GM12878 (cell line): ENCODE measurements at regions not wholly inside any gene's neighbourhood (a gene's known extent, or its start where the extent isn't known, plus 50 kb on each side); places are given as distances from the start of the nearest gene placed in this dataset.
A peak's percentile ranks its signal among the peaks of the same experiment; 100 is the strongest.

ENCODE experiments used
- ATAC-seq: fragments of 200-7000 bp; cut with Tn5 transposase; 3 replicates; pipeline ENCODE4 v1.9.1; 2020; ENCODE audit warnings: mild to moderate bottlenecking, moderate library complexity
- BruUV-seq: library from RNA; stranded (reverse); fragments of 400-500 nt; replicated peaks from 2 replicates; lab custom pipeline; 2021; lab: Mats Ljungman, UMichigan
- CTCF ChIA-PET: fragments of 300-600 bp; sonication (Branson Sonifier 250); formaldehyde crosslinking; extraction: SDS; loops from one replicate; lab custom pipeline; 2021; ENCODE audit warnings: inconsistent platforms; lab: Yijun Ruan, JAX
- POLR2A ChIA-PET: fragments of 350-600 bp; formaldehyde crosslinking; extraction: SDS; loops from one replicate; lab custom pipeline; 2021; ENCODE audit warnings: inconsistent platforms; lab: Charles Lee
- RAD21 ChIA-PET: fragments of 300-600 bp; sonication (Branson Sonifier 250); formaldehyde crosslinking; loops from one replicate; lab custom pipeline; 2023; ENCODE audit warnings: antibody characterized with exemption; ENCODE audit not compliant: unreplicated experiment; lab: Charles Lee
- SMC1A ChIA-PET: fragments of 300-600 bp; sonication (Branson Sonifier 250); formaldehyde crosslinking; loops from one replicate; lab custom pipeline; 2023; ENCODE audit not compliant: unreplicated experiment, uncharacterized antibody; lab: Charles Lee
- DNase-seq: peaks from one replicate; pipeline ENCODE4 v3.0.0-alpha.2; 2011; ENCODE audit warnings: low read depth, low spot score
- FAIRE-seq: peaks from 3 replicates; lab custom pipeline; 2011; peaks lifted over from hg19 to GRCh38; lab: Jason Lieb, UNC
- H2AFZ ChIP-seq: 2 replicates; pipeline ENCODE4 v1.6.0; 2011; ENCODE audit warnings: low read depth, low read length, control low read depth; ENCODE audit not compliant: control insufficient read depth
- H3K27ac ChIP-seq: 2 replicates; pipeline ENCODE4 v1.5.1; 2011; ENCODE audit warnings: control low read depth; ENCODE audit not compliant: control insufficient read depth, insufficient read depth
- H3K27me3 ChIP-seq, 2 experiments: replicated peaks in 1 of 2; 2 replicates each; pipeline versions ENCODE4 v1.6.0 to v1.6.1; 2011; ENCODE audit warnings: low read length in 1 of 2; ENCODE audit not compliant: control insufficient read depth in 2 of 2, insufficient read depth in 2 of 2
- H3K36me3 ChIP-seq, 2 experiments: 2 replicates each; pipeline ENCODE4 v1.5.1; 2011; ENCODE audit warnings: low read length in 1 of 2; ENCODE audit not compliant: control insufficient read depth in 2 of 2, insufficient read depth in 2 of 2
- H3K4me1 ChIP-seq: 2 replicates; pipeline ENCODE4 v1.6.1; 2011; ENCODE audit warnings: mild to moderate bottlenecking, low read length, moderate library complexity, mixed read lengths; ENCODE audit not compliant: control insufficient read depth, insufficient read depth
- H3K4me2 ChIP-seq: 2 replicates; pipeline ENCODE4 v1.6.0; 2011; ENCODE audit warnings: control low read depth; ENCODE audit not compliant: control insufficient read depth, insufficient read depth
- H3K4me3 ChIP-seq: fragments of 200-600 bp; sonication (generic); 2 replicates; pipeline ENCODE4 v1.5.1; 2016
- H3K79me2 ChIP-seq: 2 replicates; pipeline ENCODE4 v1.6.0; 2011; ENCODE audit warnings: low read length; ENCODE audit not compliant: control insufficient read depth, insufficient read depth
- H3K9ac ChIP-seq: 2 replicates; pipeline ENCODE4 v1.8.0; 2011; ENCODE audit warnings: low read length, control low read depth, mixed read lengths; ENCODE audit not compliant: control insufficient read depth, insufficient read depth
- H3K9me3 ChIP-seq: replicated peaks from 3 replicates; pipeline ENCODE4 v1.5.1; 2011; ENCODE audit warnings: mild to moderate bottlenecking, low read length; ENCODE audit not compliant: control insufficient read depth, insufficient read depth
- H4K20me1 ChIP-seq: 2 replicates; pipeline ENCODE4 v1.6.0; 2011; ENCODE audit not compliant: control insufficient read depth, insufficient read depth
- CREB1 ChIP-seq: IDR thresholded peaks from 2 replicates; pipeline ENCODE4 v1.6.1; 2012; ENCODE audit warnings: low read depth, mild to moderate bottlenecking, inconsistent platforms
- KLF5 ChIP-seq: fragments of 450-650 bp; IDR thresholded peaks from 2 replicates; pipeline ENCODE4 v1.6.1; 2014; ENCODE audit warnings: mild to moderate bottlenecking; ENCODE audit not compliant: partially characterized antibody
- MXI1 ChIP-seq: fragments of 150-350 bp; IDR thresholded peaks from 2 replicates; pipeline ENCODE4 v1.6.1; 2011; ENCODE audit warnings: low read depth, mild to moderate bottlenecking, inconsistent platforms, low read length, improper control_type of control experiment
- NFXL1 ChIP-seq: fragments of 450-650 bp; IDR thresholded peaks from 2 replicates; pipeline ENCODE4 v1.6.1; 2017; ENCODE audit warnings: antibody characterized with exemption, mild to moderate bottlenecking, borderline replicate concordance
- NR2C1 ChIP-seq: fragments of 450-650 bp; IDR thresholded peaks from 2 replicates; pipeline ENCODE4 v1.6.1; 2017; ENCODE audit warnings: antibody characterized with exemption, mild to moderate bottlenecking, moderate library complexity
- RAD21 ChIP-seq: IDR thresholded peaks from 2 replicates; pipeline ENCODE4 v1.6.1; 2011; ENCODE audit warnings: mild to moderate bottlenecking, low read depth, low read length, moderate library complexity; ENCODE audit not compliant: insufficient read depth
- RB1 ChIP-seq: fragments of 450-650 bp; formaldehyde crosslinking; IDR thresholded peaks from 2 replicates; pipeline ENCODE4 v1.6.1; 2017; ENCODE audit warnings: mild to moderate bottlenecking, borderline replicate concordance
- SMC3 ChIP-seq: IDR thresholded peaks from 2 replicates; pipeline ENCODE4 v1.6.1; 2011; ENCODE audit warnings: low read length, improper control_type of control experiment, borderline replicate concordance
- STAT3 ChIP-seq: IDR thresholded peaks from 2 replicates; pipeline ENCODE4 v1.6.1; 2011; ENCODE audit warnings: low read depth, low read length, improper control_type of control experiment
- WGBS: methylation state at CpG from one replicate; pipeline ENCODE4 v1.1.6; 2016; ENCODE audit warnings: low lambda C conversion rate; ENCODE audit not compliant: insufficient replicate concordance, insufficient coverage; ENCODE audit errors: missing lambda C conversion rate; 5-methylcytosine and 5-hydroxymethylcytosine counted together
- in situ Hi-C: fragments of 300-500 bp; cut with MboI; formaldehyde crosslinking; loops from 9 replicates; pipeline ENCODE4 v1.14.3; 2018; ENCODE audit warnings: mixed read lengths
- intact Hi-C: fragments of 100-400 bp; cut with micrococcal nuclease; formaldehyde crosslinking; loops from one replicate; pipeline ENCODE4 v1.14.2; 2022; ENCODE audit not compliant: unreplicated experiment
- TF ChIP-seq, protein P1 (sequence below): fragments of 450-650 bp; formaldehyde crosslinking; IDR thresholded peaks from 2 replicates; pipeline ENCODE4 v1.5.0; 2022; ENCODE audit warnings: mild to moderate bottlenecking, missing genetic modification characterization
- TF ChIP-seq, protein P2 (sequence below): fragments of 450-650 bp; IDR thresholded peaks from 2 replicates; pipeline ENCODE4 v1.6.1; 2017; ENCODE audit warnings: mild to moderate bottlenecking, low read depth, inconsistent platforms; ENCODE audit not compliant: poor library complexity, severe bottlenecking
- TF ChIP-seq, protein P3 (sequence below), 3 experiments: IDR thresholded peaks in 2 of 3; conservative IDR thresholded peaks in 1 of 3; 2 replicates each; pipeline ENCODE4 v1.5.1; 2011; ENCODE audit warnings: low read depth in 3 of 3, low read length in 3 of 3, mild to moderate bottlenecking in 3 of 3, control low read depth in 2 of 3, moderate library complexity in 2 of 3, inconsistent platforms in 1 of 3, mixed read lengths in 1 of 3; ENCODE audit not compliant: control insufficient read depth in 2 of 3, insufficient read depth in 1 of 3; ENCODE audit errors: extremely low read depth in 1 of 3
- TF ChIP-seq, protein P4 (sequence below): IDR thresholded peaks from 2 replicates; pipeline ENCODE4 v1.6.1; 2011; ENCODE audit warnings: low read depth, low read length, improper control_type of control experiment, borderline replicate concordance

DNA sequence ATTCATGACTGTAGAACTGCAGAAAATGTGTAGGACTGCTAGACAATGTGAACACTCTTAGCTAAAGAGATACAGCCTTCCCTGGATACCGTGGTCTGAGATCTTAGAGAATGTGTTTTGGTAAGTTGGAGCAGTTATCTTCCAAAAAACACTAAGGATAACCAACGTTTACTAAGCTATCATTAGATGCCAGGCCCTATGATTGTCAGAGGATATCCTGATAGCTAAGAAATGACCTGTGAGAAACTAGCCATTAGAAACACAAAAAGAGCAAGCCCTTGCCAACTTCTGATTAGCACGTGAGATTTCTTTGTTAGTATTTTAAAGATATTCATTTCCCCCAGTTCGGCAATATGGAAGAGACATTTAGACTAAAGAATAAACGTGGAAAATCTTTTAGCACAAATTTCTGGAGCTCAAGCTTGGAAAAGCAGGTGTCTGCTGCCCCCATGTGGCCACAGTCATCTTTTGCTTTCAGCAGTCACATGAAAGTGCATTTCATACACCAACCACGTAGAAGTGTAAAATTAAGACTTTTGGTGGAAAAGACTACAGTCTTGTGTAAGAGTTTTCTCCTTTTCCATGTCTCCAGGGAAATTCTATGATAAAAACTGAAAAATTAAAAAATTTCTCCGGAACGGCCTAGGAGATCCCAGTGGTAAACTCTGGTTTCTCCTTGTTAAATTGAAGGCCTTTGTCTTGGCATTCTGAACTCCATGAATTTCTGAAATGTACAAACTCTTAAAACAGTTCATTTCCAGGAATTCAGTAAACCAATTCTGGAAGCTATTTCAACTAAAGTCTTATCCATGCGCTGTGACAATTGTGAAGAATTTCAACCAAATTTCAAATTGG, 136.4 kb downstream of the ZNF674 start:
- H3K9me3 ChIP-seq, result no peaks in the 10 kb centered on the region
- H3K27me3 ChIP-seq, result no peaks in the 10 kb centered on the region; a peak in 1 of 4 replicates
- no peak overlapping the region for H3K4me2 ChIP-seq
- ATAC-seq (peak; percentile 74), DNase-seq (peak; percentile 16), FAIRE-seq (peak; percentile 74)
- SMC1A ChIA-PET, result interaction anchor here (0.7 to 2.2 kb wide), 20 partner anchors 10 to 607 kb away, joined by 3 to 18 read pairs (median 3); no protein-coding TSS in a partner anchor
- intact Hi-C loops, result loop anchor here (2.0 to 5.0 kb wide), 3 partner anchors 28 to 894 kb away; no protein-coding TSS in a partner anchor
- no TSS peak for BruUV-seq
- in situ Hi-C loops, result no loop called here
- H3K79me2 ChIP-seq, result no peaks in the 10 kb centered on the region
- H3K27ac ChIP-seq, result no peak overlapping the region
- H3K36me3 ChIP-seq, result no peaks in the 10 kb centered on the region
- CTCF ChIA-PET, result interaction anchor here (0.6 to 3.2 kb wide), 42 partner anchors 10 to 1222 kb away, joined by 3 to 27 read pairs (median 4); no protein-coding TSS in a partner anchor
- no peak overlapping the region for H3K9ac ChIP-seq
- H3K4me3 ChIP-seq, result no peak overlapping the region
- POLR2A ChIA-PET, result interaction anchor here (0.6 kb wide), 1 partner anchor 95 kb away, joined by 3 read pairs; no protein-coding TSS in a partner anchor
- RAD21 ChIA-PET, result interaction anchor here (0.7 to 1.9 kb wide), 16 partner anchors 10 to 1323 kb away, joined by 3 to 10 read pairs (median 3); no protein-coding TSS in a partner anchor
- WGBS, result 21% methylated on average over 9 of the region's 9 CpGs
- no peak overlapping the region for H2AFZ ChIP-seq
- H4K20me1 ChIP-seq, result no peaks in the 10 kb centered on the region
- H3K4me1 ChIP-seq, result no peaks in the 10 kb centered on the region
- TF ChIP-seq, protein P1, sequence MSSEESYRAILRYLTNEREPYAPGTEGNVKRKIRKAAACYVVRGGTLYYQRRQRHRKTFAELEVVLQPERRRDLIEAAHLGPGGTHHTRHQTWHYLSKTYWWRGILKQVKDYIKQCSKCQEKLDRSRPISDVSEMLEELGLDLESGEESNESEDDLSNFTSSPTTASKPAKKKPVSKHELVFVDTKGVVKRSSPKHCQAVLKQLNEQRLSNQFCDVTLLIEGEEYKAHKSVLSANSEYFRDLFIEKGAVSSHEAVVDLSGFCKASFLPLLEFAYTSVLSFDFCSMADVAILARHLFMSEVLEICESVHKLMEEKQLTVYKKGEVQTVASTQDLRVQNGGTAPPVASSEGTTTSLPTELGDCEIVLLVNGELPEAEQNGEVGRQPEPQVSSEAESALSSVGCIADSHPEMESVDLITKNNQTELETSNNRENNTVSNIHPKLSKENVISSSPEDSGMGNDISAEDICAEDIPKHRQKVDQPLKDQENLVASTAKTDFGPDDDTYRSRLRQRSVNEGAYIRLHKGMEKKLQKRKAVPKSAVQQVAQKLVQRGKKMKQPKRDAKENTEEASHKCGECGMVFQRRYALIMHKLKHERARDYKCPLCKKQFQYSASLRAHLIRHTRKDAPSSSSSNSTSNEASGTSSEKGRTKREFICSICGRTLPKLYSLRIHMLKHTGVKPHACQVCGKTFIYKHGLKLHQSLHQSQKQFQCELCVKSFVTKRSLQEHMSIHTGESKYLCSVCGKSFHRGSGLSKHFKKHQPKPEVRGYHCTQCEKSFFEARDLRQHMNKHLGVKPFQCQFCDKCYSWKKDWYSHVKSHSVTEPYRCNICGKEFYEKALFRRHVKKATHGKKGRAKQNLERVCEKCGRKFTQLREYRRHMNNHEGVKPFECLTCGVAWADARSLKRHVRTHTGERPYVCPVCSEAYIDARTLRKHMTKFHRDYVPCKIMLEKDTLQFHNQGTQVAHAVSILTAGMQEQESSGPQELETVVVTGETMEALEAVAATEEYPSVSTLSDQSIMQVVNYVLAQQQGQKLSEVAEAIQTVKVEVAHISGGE (CRISPR knock-in tag), result no peak
- TF ChIP-seq STAT3, result 0 out of 2 replicates have a peak, but pooled peaks have one; percentile 43
- no peak for TF ChIP-seq KLF5
- TF ChIP-seq RB1, result no peak
- no peak for TF ChIP-seq CREB1
- no peak for TF ChIP-seq MXI1
- TF ChIP-seq, protein P2, sequence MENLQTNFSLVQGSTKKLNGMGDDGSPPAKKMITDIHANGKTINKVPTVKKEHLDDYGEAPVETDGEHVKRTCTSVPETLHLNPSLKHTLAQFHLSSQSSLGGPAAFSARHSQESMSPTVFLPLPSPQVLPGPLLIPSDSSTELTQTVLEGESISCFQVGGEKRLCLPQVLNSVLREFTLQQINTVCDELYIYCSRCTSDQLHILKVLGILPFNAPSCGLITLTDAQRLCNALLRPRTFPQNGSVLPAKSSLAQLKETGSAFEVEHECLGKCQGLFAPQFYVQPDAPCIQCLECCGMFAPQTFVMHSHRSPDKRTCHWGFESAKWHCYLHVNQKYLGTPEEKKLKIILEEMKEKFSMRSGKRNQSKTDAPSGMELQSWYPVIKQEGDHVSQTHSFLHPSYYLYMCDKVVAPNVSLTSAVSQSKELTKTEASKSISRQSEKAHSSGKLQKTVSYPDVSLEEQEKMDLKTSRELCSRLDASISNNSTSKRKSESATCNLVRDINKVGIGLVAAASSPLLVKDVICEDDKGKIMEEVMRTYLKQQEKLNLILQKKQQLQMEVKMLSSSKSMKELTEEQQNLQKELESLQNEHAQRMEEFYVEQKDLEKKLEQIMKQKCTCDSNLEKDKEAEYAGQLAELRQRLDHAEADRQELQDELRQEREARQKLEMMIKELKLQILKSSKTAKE, result no peak
- TF ChIP-seq, protein P3, sequence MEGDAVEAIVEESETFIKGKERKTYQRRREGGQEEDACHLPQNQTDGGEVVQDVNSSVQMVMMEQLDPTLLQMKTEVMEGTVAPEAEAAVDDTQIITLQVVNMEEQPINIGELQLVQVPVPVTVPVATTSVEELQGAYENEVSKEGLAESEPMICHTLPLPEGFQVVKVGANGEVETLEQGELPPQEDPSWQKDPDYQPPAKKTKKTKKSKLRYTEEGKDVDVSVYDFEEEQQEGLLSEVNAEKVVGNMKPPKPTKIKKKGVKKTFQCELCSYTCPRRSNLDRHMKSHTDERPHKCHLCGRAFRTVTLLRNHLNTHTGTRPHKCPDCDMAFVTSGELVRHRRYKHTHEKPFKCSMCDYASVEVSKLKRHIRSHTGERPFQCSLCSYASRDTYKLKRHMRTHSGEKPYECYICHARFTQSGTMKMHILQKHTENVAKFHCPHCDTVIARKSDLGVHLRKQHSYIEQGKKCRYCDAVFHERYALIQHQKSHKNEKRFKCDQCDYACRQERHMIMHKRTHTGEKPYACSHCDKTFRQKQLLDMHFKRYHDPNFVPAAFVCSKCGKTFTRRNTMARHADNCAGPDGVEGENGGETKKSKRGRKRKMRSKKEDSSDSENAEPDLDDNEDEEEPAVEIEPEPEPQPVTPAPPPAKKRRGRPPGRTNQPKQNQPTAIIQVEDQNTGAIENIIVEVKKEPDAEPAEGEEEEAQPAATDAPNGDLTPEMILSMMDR (IDR thresholded peaks at IDR 0.05 in 2 of 3, conservative IDR thresholded peaks at IDR 0.05 in 1 of 3; ENCODE audit: control insufficient read depth in 2 of 3, extremely low read depth in 1 of 3, insufficient read depth in 1 of 3, low read depth in 3 of 3, low read length in 3 of 3), result peak; percentile 85 to 86 (median 85)
- no peak for TF ChIP-seq NR2C1
- TF ChIP-seq RAD21, result peak; percentile 86
- TF ChIP-seq, protein P4, sequence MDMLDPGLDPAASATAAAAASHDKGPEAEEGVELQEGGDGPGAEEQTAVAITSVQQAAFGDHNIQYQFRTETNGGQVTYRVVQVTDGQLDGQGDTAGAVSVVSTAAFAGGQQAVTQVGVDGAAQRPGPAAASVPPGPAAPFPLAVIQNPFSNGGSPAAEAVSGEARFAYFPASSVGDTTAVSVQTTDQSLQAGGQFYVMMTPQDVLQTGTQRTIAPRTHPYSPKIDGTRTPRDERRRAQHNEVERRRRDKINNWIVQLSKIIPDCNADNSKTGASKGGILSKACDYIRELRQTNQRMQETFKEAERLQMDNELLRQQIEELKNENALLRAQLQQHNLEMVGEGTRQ, result no peak
- TF ChIP-seq SMC3, result peak; percentile 83
- no peak for TF ChIP-seq NFXL1
